Stimulated activated CD8-positive, alpha-beta memory T cell treated with anti-CD3 and anti-CD28 coated beads, Interleukin-7, amount 100 ng/mL, for 4 hours (primary cell): ENCODE measurements at regions not wholly inside any gene's neighbourhood (a gene's known extent, or its start where the extent isn't known, plus 50 kb on each side); places are given as distances from the start of the nearest gene placed in this dataset.

ENCODE experiments used
- DNase-seq, 2 donors: peaks; one replicate each; pipeline ENCODE4 v3.0.0-alpha.2; 2020; ENCODE audit warnings: low read depth in 2 of 2

- DNase-seq = no peak
These were observed 206.7 kb upstream of the JARID2 start for GRCh38 chr6:15039136-15039535.

- no peak for DNase-seq
These were observed 202.9 kb upstream of the JARID2 start for GRCh38 chr6:15042938-15043337.

GRCh38 chr6:15044146-15044882 is 201.6 kb upstream of the JARID2 start:
- no peak for DNase-seq

GRCh38 chr6:15044948-15045347 is 200.9 kb upstream of the JARID2 start:
- no peak for DNase-seq

- no peak for DNase-seq
These were observed 199.1 kb upstream of the JARID2 start for GRCh38 chr6:15046751-15047150.

DNA sequence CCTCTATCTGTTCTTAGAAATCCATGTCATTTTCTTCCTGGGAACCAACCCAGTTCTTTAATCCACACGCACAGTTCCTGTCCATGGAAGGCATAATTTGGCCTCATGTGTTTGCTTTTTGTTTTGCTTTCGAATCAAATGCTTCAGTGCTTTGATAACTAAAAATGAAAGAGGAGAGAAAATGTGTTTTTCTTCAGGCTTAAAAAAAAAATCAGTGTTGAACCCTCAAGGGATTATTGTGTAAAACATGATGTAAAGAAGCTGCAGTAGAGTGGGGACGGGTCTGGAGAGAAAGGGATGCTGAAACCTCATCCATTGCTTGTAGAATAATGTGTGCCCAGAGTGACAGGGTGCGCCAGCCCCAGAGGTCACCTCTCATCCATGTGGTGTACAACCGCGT is 197.5 kb upstream of the JARID2 start:
- no peak for DNase-seq

- no peak for DNase-seq
These were observed 187.4 kb upstream of the JARID2 start for GRCh38 chr6:15058200-15059061.

GRCh38 chr6:15061180-15061641 is 184.7 kb upstream of the JARID2 start:
- no peak for DNase-seq

DNA sequence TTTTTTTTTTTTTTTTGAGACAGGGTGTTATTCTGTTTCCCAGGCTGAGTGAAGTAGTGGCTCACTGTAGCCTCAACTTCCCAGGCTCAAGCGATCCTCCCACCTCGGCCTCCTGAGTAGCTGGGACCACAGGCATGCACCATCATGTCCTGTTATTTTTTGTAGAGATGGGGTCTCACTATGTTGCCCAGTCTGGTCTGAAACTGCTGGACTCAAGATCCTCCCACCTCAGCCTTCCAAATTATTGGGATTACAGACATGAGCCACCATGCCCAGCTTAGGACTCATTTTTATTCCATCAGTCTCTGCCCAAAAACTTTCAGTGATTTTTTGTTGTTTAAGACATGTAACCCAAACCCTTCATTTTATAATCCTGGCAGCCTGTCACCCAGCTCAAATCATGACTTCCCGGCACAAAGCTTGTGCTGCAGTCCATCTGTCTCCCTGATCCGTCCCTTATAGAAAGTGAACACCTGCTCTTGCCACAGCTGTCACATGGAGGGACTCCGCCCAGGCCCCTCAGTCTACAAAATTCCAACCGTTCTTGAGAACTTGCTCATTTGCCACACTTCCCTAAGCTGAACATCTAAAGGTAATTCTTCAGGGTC is 183.9 kb upstream of the JARID2 start:
- no peak for DNase-seq

GRCh38 chr6:15062516-15063252 is 183.2 kb upstream of the JARID2 start:
- no peak for DNase-seq

GRCh38 chr6:15063253-15063853 is 182.5 kb upstream of the JARID2 start:
- no peak for DNase-seq

GRCh38 chr6:15065261-15065989 is 180.4 kb upstream of the JARID2 start:
- no peak for DNase-seq

GRCh38 chr6:15066089-15066758 is 179.6 kb upstream of the JARID2 start:
- DNase-seq = no peak

GRCh38 chr6:15073344-15073789 is 172.5 kb upstream of the JARID2 start:
- DNase-seq = no peak

DNA sequence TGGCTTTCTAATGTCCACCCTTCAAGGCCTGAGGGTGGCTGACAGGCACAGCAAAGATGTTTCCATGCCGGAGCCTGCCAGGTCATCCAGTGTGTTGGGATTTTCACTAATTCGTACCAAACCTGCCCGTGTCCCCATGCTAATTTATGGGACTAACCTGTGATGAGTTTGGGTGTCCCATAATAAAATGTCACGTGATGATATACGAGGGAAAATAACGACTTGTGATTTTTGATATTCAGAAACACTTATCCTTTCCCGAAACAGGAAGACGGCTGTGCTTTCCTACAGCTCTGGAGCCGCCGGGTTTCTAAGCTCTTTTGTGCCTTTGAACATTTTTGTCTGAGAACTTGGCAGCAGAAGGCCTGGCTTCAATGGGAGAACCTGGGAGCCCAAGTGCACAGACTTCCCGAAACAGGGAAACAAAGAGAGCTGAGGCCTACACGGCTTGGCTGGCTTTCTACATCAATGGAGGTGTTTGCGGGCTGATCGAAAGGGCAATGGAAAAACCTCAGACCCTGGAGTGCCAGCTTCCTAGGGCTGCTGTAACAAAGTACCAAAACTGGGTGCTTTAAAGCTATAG is 171.9 kb upstream of the JARID2 start:
- DNase-seq = no peak

- DNase-seq = no peak
These were observed 171.1 kb upstream of the JARID2 start for GRCh38 chr6:15074806-15075205.

DNA sequence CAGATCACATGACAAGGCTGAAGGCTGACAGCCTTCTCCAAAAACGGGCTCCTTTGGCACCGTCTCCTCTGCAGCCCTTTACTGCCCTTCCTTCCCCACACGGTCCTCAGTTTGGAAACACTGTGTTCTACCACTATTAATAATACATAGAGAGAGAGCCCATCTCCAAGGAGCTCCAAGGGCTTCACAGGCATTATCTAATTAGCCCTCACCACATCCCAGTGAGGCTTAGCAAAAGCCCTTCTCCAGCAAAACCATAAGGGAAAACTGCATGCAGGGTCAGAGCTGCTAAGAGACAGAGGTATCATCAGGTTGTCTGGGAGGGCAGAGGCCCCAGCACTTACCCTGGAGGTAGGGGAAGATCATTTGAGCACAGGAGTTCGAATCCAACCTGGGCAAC is 169.3 kb upstream of the JARID2 start:
- no peak for DNase-seq

DNA sequence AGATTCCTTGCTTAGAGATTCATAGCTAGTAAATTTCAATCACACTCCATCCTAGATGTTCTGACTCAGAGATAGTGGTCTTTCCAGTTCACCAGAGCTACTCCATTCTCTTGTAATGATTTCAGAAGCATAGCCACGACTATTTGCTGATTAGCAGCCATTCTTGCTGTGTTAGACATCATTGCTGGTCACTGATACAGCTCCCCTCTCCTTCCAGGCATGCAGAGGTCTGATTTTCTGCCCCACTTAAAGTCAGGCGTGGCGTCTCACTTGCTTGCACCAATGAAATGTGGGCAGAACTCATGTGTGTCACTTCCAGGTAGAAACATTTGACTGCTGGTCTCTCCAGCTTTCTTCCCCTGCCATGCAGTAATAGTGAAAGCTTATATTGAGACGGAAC is 168.9 kb upstream of the JARID2 start:
- DNase-seq = no peak

GRCh38 chr6:15077961-15078360 is 167.9 kb upstream of the JARID2 start:
- no peak for DNase-seq
